NCI-H1436 treated with DMSO at 0.1 percent for 48 hours (cell line): ENCODE measurements at regions not wholly inside any gene's neighbourhood (a gene's known extent, or its start where the extent isn't known, plus 50 kb on each side); places are given as distances from the start of the nearest gene placed in this dataset.
A peak's percentile ranks its signal among the peaks of the same experiment; 100 is the strongest.

Source experiments
- DNase-seq: peaks from one replicate; lab custom pipeline; 2025; lab: John Stamatoyannopoulos, UW

GRCh38 chr12:24278832-24279231 is 329.4 kb upstream of the SOX5 start:
- no peak for DNase-seq

DNA sequence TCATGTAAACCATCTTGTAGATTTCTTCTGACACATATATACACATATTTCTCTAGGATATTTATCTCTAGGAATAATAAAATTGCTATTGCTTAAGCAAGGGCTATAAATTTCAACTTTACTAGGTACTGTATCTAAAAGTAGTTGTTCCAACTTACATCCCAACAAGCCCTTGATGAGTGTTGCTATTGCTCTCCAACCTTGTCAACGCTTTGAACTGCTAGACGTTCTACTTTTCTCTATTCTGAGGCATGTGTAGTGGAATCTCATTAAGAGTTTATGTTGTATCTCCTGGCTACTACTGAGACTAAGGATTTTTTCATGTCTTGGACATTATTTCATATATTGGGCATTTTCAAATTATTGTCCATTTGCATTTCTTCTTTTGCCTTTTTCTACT is 321.5 kb upstream of the SOX5 start:
- no peak for DNase-seq

DNA sequence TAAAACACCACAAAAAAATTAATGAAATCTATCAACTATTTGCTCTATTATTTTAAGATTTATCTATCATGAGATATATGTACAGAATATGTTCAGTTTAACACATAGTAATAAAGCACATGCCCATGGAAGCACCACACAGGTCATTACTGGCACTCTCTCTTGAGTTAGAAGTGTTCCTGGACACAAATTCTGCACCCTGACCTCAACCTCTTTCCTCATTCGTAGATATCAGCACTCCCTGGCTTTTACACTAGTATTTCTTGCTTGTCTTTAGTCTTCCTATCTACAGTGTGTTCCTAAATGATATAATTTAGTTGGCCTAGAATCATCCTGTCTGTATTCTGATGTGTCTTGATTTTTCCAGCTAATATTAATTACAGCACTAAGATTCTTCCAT is 321.0 kb upstream of the SOX5 start:
- no peak for DNase-seq

DNA sequence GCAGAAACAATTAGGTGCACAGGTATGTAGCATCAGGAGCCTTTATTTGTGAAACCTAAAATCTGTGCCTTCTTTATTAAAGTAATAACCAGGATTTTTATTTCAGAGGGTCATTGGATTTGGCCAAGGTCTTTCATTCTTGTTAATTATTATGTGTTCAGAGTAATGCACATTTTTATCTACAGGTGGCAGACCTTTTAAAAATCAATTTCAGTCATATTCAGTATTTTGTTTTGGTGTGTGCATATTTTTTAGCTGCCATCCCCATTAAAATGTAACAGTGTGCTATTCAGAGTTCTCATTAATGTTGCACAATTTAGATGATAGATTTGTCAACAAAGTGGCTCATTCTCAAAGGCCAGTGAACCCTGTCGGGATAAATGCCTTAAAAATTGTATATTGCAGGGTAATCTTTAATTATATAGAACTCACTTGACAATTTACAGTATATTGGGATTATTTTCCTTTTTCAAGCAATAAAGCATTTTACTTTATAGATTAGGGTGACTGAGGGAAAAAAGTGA is 319.3 kb upstream of the SOX5 start:
- DNase-seq = no peak

- no peak for DNase-seq
These were observed 317.5 kb upstream of the SOX5 start for GRCh38 chr12:24266982-24267381.

- DNase-seq = no peak
These were observed 307.2 kb upstream of the SOX5 start for GRCh38 chr12:24256684-24257083.

DNA sequence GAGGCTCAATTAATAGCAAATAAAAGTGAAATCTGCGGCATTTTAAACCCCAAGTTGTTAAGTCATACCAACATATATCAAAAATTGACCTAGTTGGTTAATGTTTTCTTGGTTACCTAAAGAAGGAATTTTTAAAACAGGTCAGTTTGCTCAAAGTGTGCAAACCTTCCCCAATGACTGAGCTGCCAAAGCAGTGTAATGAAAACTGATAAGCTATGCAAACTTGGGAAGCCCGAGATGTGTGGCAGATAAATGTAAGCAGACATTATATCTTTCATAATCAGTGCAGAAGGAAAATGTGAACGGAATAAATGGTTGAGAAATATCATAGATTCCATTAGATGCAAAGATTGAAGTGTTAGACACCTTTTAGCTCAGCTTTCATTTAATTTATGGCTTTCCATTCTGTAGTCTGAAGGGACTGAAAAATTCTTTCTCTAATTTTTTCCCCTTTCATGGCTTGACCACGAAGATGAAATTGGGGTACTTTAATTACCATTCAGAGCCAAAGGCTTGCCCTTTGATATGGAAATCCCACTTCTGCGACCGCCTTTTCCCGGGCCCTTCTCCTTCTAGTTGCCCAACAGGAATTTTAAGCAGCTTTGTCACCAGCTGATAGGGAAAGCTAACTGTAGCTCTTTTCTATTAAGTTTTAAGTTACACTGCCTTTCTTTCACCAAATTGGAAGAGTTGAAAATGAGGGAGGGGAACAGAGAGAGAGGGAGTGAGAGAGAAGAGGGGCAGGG is 306.6 kb upstream of the SOX5 start:
- DNase-seq = no peak

- no peak for DNase-seq
These were observed 303.1 kb upstream of the SOX5 start for GRCh38 chr12:24252602-24253001.

DNA sequence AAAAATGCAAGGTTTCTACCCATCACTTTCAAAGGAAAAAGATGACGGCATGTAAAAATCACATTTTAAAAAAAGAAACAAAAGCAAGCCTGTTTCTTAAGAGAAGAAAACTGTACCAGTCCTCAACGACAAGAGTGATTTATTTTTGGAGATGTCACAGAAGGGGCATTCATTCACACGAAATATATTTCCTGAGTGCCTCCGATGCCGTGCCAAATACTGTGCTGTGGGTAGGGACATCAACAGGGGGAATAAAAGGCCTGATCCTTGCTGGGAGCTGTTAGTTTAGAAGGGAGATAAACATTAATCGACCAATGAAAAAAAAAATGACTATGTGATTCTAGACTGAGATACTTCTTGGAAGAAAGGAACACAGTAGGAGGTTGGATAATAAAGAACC is 297.5 kb upstream of the SOX5 start:
- DNase-seq = no peak

DNA sequence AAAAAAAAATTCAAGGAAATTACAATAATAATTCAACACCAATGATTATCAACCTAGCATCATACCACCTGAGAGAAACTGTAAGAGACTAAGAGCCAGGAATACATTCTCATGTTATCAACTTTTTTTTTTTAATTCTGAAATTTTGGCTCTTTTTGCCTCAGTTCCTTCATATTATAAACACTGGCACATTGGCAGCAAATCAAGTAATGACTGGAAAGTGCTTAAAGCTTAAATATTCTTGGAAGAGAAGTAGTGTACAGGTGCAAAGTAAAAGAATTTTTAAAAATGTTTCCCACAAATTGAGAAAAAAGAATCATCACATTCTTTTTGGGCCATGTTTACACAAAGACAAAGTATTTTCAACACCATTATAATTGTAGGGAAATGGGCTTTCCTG is 296.9 kb upstream of the SOX5 start:
- no peak for DNase-seq

DNA sequence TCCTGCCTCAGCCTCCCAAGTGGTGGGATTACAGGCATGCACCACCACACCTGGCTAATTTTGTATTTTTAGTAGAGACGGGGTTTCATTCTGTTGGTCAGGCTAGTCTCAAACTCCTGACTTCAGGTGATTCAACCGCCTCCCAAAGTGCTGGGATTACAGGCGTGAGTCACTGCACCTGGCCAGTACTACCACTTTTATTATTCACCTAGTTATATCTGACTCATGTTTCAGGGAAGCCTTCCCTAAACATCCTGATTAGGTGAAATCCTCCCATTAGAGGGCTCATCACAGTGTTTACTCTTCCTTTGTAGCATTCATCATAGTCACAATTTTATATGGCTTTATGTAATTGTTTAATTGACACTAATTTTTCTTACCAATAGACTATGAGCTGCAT is 295.3 kb upstream of the SOX5 start:
- peak; percentile 96 for DNase-seq

GRCh38 chr12:24244231-24244630 is 294.8 kb upstream of the SOX5 start:
- no peak for DNase-seq

- DNase-seq = no peak
These were observed 291.2 kb upstream of the SOX5 start for GRCh38 chr12:24240707-24241106.

DNA sequence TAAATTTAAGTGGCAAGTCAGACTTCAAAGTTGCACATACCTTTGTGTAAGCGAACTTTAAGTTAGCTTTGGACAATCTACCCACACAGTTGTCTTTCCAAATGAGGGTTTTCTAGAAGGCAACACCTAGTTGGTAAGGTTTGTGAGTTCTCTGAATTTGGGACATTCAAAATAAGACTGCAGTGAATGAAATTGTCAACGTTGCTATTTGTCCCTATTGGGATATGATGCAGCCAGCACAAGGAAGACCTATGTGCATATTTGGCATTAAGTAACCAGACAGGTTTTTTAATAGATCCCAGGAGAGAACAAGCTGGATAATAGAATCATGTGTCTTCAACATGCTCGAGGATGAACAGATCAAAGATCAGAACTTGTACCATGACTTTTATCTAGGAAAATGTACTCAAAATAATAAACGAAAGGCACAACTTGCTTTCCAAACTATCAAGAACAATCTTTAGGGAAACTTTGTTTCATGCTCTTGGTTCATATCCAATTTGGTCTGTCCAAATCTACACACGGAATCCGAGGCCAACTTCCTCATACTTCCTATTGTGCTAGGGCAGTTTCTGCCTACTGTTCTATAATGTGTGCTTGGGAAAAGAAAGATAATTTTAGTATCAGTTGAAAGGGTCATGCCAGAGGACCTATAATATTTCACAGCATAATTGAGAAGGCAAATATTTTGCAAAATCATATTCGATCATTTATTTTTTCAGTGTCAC is 284.2 kb upstream of the SOX5 start:
- DNase-seq = no peak

- no peak for DNase-seq
These were observed 283.1 kb upstream of the SOX5 start for GRCh38 chr12:24232531-24232930.

DNA sequence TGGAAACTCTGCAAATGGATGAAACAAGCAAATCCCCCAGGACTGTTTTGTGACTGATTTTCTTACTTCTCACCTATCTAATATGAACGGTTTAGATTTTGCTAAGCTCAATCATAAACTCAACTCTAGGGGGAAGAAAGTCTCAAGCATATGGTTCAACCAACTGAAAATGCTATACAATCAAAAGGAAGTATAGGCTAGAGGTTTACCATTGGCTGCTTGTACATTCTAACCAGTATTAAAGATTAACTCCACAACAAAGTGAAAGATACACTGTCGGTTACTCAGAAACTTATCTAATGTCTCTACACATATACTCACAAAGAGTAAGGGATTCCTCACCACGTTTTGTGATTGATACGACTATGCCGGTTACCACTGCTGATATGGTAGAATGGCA is 281.8 kb upstream of the SOX5 start:
- no peak for DNase-seq

- DNase-seq = no peak
These were observed 280.7 kb upstream of the SOX5 start for GRCh38 chr12:24230061-24230701.

DNA sequence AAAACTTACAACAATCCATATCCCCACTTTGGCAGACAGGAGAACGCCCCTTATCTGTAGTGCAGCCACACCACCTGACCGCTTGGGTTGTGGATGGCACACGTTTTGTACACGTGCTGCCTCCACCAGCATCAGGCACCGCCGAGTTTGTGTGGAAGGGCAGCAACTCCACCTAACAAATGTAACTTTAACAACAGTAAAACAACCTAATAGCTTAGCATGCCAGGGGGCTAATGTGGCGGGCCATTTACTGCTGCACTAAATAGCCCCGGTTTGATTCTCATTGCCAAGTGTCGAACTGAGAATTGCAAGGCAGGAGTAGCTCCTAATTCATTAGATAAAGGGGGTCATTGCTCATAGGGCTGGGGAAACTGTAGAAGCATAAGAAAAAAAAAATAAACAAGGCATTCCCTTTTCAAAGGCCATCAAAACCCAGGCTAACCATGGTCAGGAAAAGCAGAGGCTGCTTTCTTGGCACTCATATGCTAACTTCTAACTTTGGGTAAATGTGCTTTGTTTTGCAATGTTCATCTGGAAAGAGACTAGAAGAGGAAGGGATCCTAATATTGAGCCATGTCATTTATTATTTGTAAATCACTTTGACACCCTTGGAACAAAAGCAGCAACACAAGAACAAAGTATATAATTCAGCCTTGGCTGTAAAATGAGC is 279.7 kb upstream of the SOX5 start:
- DNase-seq = no peak

- no peak for DNase-seq
These were observed 278.9 kb upstream of the SOX5 start for GRCh38 chr12:24228371-24228770.

GRCh38 chr12:24227551-24227950 is 278.1 kb upstream of the SOX5 start:
- DNase-seq = no peak

DNA sequence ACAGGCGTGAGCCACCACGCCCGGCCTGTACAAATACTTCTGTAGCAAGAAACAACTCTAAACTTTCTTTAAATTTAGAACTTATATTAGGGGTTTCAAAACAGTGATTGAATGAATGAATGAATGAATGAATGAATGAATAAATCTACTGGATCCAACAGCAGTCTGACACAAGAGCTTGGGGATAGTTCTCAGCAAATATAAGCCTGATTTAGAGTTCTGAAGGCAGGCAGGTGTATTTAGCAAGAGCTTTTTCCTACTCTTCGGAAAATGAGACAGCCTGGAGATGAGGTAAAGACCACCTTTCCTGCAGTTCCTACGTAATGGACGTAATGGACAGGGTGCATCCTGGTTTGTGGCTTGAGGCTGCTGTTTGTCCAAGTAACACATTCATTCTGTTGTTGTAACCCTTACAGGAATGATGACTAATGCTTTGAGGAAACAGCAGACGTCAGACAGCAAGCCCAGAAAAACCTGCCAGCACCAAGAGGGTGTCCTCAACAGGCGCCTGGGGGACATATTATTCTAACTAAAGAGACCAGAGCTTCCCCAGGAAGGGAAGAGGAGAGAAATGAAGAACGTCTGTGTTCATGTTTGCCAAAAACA is 277.4 kb upstream of the SOX5 start:
- no peak for DNase-seq

DNA sequence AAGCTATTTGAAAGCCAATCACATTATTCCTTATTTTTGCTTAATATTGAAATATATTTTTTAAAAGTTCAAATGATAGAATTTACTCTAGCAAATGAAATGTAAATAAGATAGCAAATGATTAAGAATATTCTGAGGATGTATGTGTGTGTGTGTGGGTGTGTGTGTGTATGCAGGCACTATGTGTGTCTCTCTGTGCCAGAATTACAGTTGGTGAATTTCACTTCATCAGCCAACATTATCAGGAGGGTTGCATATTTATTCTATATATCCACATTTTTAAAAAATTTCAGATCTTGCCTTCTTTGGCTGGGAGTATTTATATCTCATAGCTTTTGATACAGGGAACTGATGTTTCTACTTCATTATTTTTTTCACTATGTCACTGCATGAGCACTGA is 274.9 kb upstream of the SOX5 start:
- DNase-seq = no peak
